ENCODE measurements at regions not wholly inside any gene's neighbourhood (a gene's known extent, or its start where the extent isn't known, plus 50 kb on each side); places are given as distances from the start of the nearest gene placed in this dataset.

DNA sequence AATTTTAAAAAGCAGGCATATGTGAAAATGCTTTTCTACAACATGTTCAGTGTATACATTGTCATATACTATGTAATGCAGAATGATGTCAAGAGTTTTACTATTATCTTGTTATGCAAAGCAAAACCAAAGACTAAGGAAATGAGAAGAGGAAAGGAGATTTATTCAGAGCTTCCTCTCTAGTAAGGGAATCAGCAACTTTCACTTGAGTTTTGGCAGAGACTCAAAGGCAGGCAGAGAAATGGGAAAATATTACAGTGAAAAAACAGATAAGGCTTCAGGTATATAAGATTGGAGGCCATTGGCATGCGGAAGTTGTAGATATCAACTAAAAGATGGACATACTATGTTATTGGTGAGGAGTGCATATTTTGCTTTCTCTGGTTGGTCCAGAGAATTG is 512.0 kb upstream of the PCDH20 start (continued):
- TF ChIP-seq, protein P1, sequence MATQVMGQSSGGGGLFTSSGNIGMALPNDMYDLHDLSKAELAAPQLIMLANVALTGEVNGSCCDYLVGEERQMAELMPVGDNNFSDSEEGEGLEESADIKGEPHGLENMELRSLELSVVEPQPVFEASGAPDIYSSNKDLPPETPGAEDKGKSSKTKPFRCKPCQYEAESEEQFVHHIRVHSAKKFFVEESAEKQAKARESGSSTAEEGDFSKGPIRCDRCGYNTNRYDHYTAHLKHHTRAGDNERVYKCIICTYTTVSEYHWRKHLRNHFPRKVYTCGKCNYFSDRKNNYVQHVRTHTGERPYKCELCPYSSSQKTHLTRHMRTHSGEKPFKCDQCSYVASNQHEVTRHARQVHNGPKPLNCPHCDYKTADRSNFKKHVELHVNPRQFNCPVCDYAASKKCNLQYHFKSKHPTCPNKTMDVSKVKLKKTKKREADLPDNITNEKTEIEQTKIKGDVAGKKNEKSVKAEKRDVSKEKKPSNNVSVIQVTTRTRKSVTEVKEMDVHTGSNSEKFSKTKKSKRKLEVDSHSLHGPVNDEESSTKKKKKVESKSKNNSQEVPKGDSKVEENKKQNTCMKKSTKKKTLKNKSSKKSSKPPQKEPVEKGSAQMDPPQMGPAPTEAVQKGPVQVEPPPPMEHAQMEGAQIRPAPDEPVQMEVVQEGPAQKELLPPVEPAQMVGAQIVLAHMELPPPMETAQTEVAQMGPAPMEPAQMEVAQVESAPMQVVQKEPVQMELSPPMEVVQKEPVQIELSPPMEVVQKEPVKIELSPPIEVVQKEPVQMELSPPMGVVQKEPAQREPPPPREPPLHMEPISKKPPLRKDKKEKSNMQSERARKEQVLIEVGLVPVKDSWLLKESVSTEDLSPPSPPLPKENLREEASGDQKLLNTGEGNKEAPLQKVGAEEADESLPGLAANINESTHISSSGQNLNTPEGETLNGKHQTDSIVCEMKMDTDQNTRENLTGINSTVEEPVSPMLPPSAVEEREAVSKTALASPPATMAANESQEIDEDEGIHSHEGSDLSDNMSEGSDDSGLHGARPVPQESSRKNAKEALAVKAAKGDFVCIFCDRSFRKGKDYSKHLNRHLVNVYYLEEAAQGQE (IDR thresholded peaks at IDR 0.05; ENCODE audit: unreplicated experiment), result no peak
- TF ChIP-seq, protein P2, sequence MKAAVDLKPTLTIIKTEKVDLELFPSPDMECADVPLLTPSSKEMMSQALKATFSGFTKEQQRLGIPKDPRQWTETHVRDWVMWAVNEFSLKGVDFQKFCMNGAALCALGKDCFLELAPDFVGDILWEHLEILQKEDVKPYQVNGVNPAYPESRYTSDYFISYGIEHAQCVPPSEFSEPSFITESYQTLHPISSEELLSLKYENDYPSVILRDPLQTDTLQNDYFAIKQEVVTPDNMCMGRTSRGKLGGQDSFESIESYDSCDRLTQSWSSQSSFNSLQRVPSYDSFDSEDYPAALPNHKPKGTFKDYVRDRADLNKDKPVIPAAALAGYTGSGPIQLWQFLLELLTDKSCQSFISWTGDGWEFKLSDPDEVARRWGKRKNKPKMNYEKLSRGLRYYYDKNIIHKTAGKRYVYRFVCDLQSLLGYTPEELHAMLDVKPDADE (IDR thresholded peaks at IDR 0.05), result no peak
- TF ChIP-seq CREB1 (CRISPR knock-in tag; IDR thresholded peaks at IDR 0.05; ENCODE audit: low read depth), result no peak
- no peak for TF ChIP-seq STAT1 (IDR thresholded peaks at IDR 0.05; ENCODE audit: unreplicated experiment)
- TF ChIP-seq POLR2AphosphoS5 (IDR thresholded peaks at IDR 0.05; ENCODE audit: low read depth), result no peak
- TF ChIP-seq ZNF331 (CRISPR knock-in tag; IDR thresholded peaks at IDR 0.05; ENCODE audit: low read depth), result no peak
- TF ChIP-seq ZNF114 (CRISPR knock-in tag; IDR thresholded peaks at IDR 0.05), result no peak
- TF ChIP-seq, protein P3, sequence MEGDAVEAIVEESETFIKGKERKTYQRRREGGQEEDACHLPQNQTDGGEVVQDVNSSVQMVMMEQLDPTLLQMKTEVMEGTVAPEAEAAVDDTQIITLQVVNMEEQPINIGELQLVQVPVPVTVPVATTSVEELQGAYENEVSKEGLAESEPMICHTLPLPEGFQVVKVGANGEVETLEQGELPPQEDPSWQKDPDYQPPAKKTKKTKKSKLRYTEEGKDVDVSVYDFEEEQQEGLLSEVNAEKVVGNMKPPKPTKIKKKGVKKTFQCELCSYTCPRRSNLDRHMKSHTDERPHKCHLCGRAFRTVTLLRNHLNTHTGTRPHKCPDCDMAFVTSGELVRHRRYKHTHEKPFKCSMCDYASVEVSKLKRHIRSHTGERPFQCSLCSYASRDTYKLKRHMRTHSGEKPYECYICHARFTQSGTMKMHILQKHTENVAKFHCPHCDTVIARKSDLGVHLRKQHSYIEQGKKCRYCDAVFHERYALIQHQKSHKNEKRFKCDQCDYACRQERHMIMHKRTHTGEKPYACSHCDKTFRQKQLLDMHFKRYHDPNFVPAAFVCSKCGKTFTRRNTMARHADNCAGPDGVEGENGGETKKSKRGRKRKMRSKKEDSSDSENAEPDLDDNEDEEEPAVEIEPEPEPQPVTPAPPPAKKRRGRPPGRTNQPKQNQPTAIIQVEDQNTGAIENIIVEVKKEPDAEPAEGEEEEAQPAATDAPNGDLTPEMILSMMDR (conservative IDR thresholded peaks at IDR 0.05; ENCODE audit: low read depth in 2 of 2), result no peak
- TF ChIP-seq EZH2phosphoT487 (IDR thresholded peaks at IDR 0.05; ENCODE audit: unreplicated experiment), result no peak

DNA sequence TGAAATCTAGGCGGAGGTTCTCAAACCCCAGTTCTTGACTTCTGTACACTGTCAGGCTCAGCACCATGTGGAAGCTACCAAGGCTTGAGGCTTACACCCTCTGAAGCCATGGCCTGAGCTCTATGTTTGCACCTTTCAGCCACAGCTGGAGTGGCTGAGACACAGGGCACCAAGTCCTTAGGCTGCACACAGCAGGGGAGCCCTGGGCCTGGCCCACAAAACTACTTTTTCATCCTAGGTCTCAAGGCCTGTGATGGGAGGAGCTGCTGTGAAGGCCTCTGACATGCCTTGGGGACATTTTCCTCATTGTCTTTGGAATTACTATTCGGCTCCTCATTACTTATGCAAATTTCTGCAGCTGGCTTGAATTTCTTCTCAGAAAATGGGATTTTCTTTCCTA is 503.2 kb upstream of the PCDH20 start:
- H3K36me3 Mint-ChIP-seq (ENCODE audit: low read depth), result peaks cover 9% of the 10 kb centered on the region; the same call in 2 of the 3 replicates
- no peak for ATAC-seq
- H3K36me3 ChIP-seq (ENCODE audit: insufficient read depth), result 0 out of 2 replicates have a peak, but pooled peaks cover 4% of the 10 kb centered on the region
- no peaks in the 10 kb centered on the region for H4K20me1 ChIP-seq (replicated peaks; ENCODE audit: insufficient read depth)
- no peak overlapping the region for H3K4me2 ChIP-seq
- H3K4me1 Mint-ChIP-seq, result peaks cover 5% of the 10 kb centered on the region
- H2AFZ ChIP-seq, result 0 out of 2 replicates have a peak overlapping the region, but pooled peaks have one; percentile 78
- peaks cover 3% of the 10 kb centered on the region for H3K27me3 Mint-ChIP-seq (ENCODE audit: insufficient read depth, low read depth, poor library complexity)
- H3K27ac ChIP-seq (ENCODE audit: low read depth), result no peak overlapping the region
- H3K4me3 Mint-ChIP-seq, result no peak overlapping the region
- no peaks in the 10 kb centered on the region for H3K27me3 ChIP-seq (ENCODE audit: insufficient read depth)
- DNase-seq (ENCODE audit: low spot score), result no peak
- H3K4me3 ChIP-seq, result no peak overlapping the region
- no peaks in the 10 kb centered on the region for H3F3A ChIP-seq (replicated peaks; ENCODE audit: low read depth)
- H3K27ac Mint-ChIP-seq, result no peak overlapping the region
- peaks cover 16% of the 10 kb centered on the region for H3K9me3 Mint-ChIP-seq
- H3K4me1 ChIP-seq (ENCODE audit: insufficient read depth), result no peaks in the 10 kb centered on the region
- no peaks in the 10 kb centered on the region for H3K79me2 ChIP-seq (replicated peaks; ENCODE audit: insufficient read depth)
- H3K9me2 ChIP-seq (ENCODE audit: insufficient read depth), result peaks cover 6% of the 10 kb centered on the region
- TF ChIP-seq, protein P3 (conservative IDR thresholded peaks at IDR 0.05; ENCODE audit: low read depth in 2 of 2), result no peak
- no peak for TF ChIP-seq NANOG (IDR thresholded peaks at IDR 0.05; ENCODE audit: borderline replicate concordance)
- TF ChIP-seq, protein P4, sequence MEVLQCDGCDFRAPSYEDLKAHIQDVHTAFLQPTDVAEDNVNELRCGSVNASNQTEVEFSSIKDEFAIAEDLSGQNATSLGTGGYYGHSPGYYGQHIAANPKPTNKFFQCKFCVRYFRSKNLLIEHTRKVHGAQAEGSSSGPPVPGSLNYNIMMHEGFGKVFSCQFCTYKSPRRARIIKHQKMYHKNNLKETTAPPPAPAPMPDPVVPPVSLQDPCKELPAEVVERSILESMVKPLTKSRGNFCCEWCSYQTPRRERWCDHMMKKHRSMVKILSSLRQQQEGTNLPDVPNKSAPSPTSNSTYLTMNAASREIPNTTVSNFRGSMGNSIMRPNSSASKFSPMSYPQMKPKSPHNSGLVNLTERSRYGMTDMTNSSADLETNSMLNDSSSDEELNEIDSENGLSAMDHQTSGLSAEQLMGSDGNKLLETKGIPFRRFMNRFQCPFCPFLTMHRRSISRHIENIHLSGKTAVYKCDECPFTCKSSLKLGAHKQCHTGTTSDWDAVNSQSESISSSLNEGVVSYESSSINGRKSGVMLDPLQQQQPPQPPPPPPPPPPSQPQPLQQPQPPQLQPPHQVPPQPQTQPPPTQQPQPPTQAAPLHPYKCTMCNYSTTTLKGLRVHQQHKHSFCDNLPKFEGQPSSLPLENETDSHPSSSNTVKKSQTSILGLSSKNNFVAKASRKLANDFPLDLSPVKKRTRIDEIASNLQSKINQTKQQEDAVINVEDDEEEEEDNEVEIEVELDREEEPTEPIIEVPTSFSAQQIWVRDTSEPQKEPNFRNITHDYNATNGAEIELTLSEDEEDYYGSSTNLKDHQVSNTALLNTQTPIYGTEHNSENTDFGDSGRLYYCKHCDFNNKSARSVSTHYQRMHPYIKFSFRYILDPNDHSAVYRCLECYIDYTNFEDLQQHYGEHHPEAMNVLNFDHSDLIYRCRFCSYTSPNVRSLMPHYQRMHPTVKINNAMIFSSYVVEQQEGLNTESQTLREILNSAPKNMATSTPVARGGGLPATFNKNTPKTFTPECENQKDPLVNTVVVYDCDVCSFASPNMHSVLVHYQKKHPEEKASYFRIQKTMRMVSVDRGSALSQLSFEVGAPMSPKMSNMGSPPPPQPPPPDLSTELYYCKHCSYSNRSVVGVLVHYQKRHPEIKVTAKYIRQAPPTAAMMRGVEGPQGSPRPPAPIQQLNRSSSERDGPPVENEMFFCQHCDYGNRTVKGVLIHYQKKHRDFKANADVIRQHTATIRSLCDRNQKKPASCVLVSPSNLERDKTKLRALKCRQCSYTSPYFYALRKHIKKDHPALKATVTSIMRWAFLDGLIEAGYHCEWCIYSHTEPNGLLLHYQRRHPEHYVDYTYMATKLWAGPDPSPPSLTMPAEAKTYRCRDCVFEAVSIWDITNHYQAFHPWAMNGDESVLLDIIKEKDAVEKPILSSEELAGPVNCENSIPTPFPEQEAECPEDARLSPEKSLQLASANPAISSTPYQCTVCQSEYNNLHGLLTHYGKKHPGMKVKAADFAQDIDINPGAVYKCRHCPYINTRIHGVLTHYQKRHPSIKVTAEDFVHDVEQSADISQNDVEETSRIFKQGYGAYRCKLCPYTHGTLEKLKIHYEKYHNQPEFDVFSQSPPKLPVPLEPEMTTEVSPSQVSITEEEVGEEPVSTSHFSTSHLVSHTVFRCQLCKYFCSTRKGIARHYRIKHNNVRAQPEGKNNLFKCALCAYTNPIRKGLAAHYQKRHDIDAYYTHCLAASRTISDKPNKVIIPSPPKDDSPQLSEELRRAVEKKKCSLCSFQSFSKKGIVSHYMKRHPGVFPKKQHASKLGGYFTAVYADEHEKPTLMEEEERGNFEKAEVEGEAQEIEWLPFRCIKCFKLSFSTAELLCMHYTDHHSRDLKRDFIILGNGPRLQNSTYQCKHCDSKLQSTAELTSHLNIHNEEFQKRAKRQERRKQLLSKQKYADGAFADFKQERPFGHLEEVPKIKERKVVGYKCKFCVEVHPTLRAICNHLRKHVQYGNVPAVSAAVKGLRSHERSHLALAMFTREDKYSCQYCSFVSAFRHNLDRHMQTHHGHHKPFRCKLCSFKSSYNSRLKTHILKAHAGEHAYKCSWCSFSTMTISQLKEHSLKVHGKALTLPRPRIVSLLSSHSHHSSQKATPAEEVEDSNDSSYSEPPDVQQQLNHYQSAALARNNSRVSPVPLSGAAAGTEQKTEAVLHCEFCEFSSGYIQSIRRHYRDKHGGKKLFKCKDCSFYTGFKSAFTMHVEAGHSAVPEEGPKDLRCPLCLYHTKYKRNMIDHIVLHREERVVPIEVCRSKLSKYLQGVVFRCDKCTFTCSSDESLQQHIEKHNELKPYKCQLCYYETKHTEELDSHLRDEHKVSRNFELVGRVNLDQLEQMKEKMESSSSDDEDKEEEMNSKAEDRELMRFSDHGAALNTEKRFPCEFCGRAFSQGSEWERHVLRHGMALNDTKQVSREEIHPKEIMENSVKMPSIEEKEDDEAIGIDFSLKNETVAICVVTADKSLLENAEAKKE (CRISPR knock-in tag; IDR thresholded peaks at IDR 0.05), result no peak

All from GM23338 (cell line).